GM23338 (cell line): ENCODE measurements at regions not wholly inside any gene's neighbourhood (a gene's known extent, or its start where the extent isn't known, plus 50 kb on each side); places are given as distances from the start of the nearest gene placed in this dataset.

ENCODE experiments used
- ATAC-seq: fragments of 200-7000 bp; cut with Tn5 transposase; 3 replicates; pipeline ENCODE4 v1.9.1; 2020
- DNase-seq: peaks from one replicate; pipeline ENCODE4 v3.0.0-alpha.2; 2015; ENCODE audit warnings: low spot score
- H2AFZ ChIP-seq: fragments of 200-600 bp; sonication (generic); 2 replicates; pipeline ENCODE4 v1.8.0; 2016; ENCODE audit warnings: antibody characterized with exemption, mild to moderate bottlenecking, moderate library complexity
- H3F3A ChIP-seq: fragments of 200-600 bp; sonication (generic); replicated peaks from 2 replicates; pipeline ENCODE4 v1.8.0; 2017; ENCODE audit warnings: antibody characterized with exemption, mixed run types, low read depth
- H3K27ac ChIP-seq: fragments of 200-600 bp; sonication (generic); 2 replicates; pipeline ENCODE4 v1.6.1; 2016; ENCODE audit warnings: low read depth
- H3K27me3 ChIP-seq: fragments of 200-600 bp; sonication (generic); 2 replicates; pipeline ENCODE4 v1.8.0; 2016; ENCODE audit warnings: mild to moderate bottlenecking, mixed run types, moderate library complexity; ENCODE audit not compliant: insufficient read depth
- H3K36me3 ChIP-seq: fragments of 200-600 bp; sonication (generic); 2 replicates; pipeline ENCODE4 v1.8.0; 2016; ENCODE audit warnings: mild to moderate bottlenecking; ENCODE audit not compliant: insufficient read depth
- H3K4me1 ChIP-seq: fragments of 200-600 bp; sonication (generic); 2 replicates; pipeline ENCODE4 v1.8.0; 2016; ENCODE audit warnings: mild to moderate bottlenecking, moderate library complexity; ENCODE audit not compliant: insufficient read depth
- H3K4me2 ChIP-seq: fragments of 200-600 bp; sonication (generic); 2 replicates; pipeline ENCODE4 v1.7.1; 2017; ENCODE audit warnings: mixed run types
- H3K4me3 ChIP-seq: fragments of 200-600 bp; sonication (generic); 2 replicates; pipeline ENCODE4 v1.6.1; 2016; ENCODE audit warnings: mixed run types
- H3K79me2 ChIP-seq: fragments of 200-600 bp; sonication (generic); replicated peaks from 2 replicates; pipeline ENCODE4 v1.8.0; 2017; ENCODE audit warnings: mild to moderate bottlenecking; ENCODE audit not compliant: insufficient read depth
- H3K9me2 ChIP-seq: fragments of 200-600 bp; sonication (generic); 2 replicates; pipeline ENCODE4 v1.8.0; 2017; ENCODE audit not compliant: insufficient read depth
- H4K20me1 ChIP-seq: fragments of 200-600 bp; sonication (generic); replicated peaks from 2 replicates; pipeline ENCODE4 v1.8.0; 2017; ENCODE audit warnings: mild to moderate bottlenecking; ENCODE audit not compliant: insufficient read depth
- H3K27ac Mint-ChIP-seq: 2 replicates; pipeline ENCODE4 v1.8.0; 2020; ENCODE audit warnings: inconsistent platforms, mild to moderate bottlenecking, moderate library complexity, mixed read lengths
- H3K27me3 Mint-ChIP-seq: 3 replicates; pipeline ENCODE4 v1.8.0; 2022; ENCODE audit warnings: low read depth, mild to moderate bottlenecking, moderate library complexity, mixed read lengths, inconsistent platforms; ENCODE audit not compliant: insufficient read depth, poor library complexity
- H3K36me3 Mint-ChIP-seq: 3 replicates; pipeline ENCODE4 v1.8.0; 2021; ENCODE audit warnings: low read depth, mild to moderate bottlenecking, inconsistent platforms, moderate library complexity, mixed read lengths
- H3K4me1 Mint-ChIP-seq: 3 replicates; pipeline ENCODE4 v1.8.0; 2020; ENCODE audit warnings: mild to moderate bottlenecking, inconsistent platforms, mixed read lengths
- H3K4me3 Mint-ChIP-seq: 3 replicates; pipeline ENCODE4 v1.8.0; 2021; ENCODE audit warnings: moderate library complexity, mild to moderate bottlenecking, inconsistent platforms, mixed read lengths
- H3K9me3 Mint-ChIP-seq: 3 replicates; pipeline ENCODE4 v1.8.0; 2020; ENCODE audit warnings: moderate library complexity, mild to moderate bottlenecking, inconsistent platforms, mixed read lengths
- CREB1 ChIP-seq: fragments of 250-450 bp; sonication (Bioruptor Pico); IDR thresholded peaks from 2 replicates; pipeline ENCODE4 v1.5.0; 2020; ENCODE audit warnings: low read depth, mild to moderate bottlenecking, moderate library complexity
- CTCF ChIP-seq, 2 experiments: fragments of 200-600 bp in 1 of 2; sonication (generic) in 1 of 2; conservative IDR thresholded peaks; 2 replicates each; pipeline versions ENCODE4 v1.5.1 to v1.6.1; 2016 to 2017; ENCODE audit warnings: antibody characterized with exemption in 2 of 2, low read depth in 2 of 2, mild to moderate bottlenecking in 2 of 2, moderate library complexity in 1 of 2
- ETS1 ChIP-seq: IDR thresholded peaks from 2 replicates; pipeline ENCODE4 v1.6.1; 2016; ENCODE audit warnings: antibody characterized with exemption
- EZH2 ChIP-seq: fragments of 200-600 bp; sonication (generic); IDR thresholded peaks from one replicate; pipeline ENCODE4 v1.8.0; 2017; ENCODE audit warnings: antibody characterized with exemption, mild to moderate bottlenecking, low read depth; ENCODE audit not compliant: unreplicated experiment
- JUNB ChIP-seq: IDR thresholded peaks from one replicate; pipeline ENCODE4 v1.6.1; 2016; ENCODE audit warnings: antibody characterized with exemption; ENCODE audit not compliant: unreplicated experiment
- NANOG ChIP-seq: IDR thresholded peaks from 2 replicates; pipeline ENCODE4 v1.6.1; 2016; ENCODE audit warnings: antibody characterized with exemption, borderline replicate concordance
- REST ChIP-seq: IDR thresholded peaks from one replicate; pipeline ENCODE4 v1.6.1; 2018; ENCODE audit warnings: antibody characterized with exemption; ENCODE audit not compliant: unreplicated experiment
- STAT1 ChIP-seq: IDR thresholded peaks from one replicate; pipeline ENCODE4 v1.6.1; 2016; ENCODE audit warnings: antibody characterized with exemption; ENCODE audit not compliant: unreplicated experiment
- ZNF114 ChIP-seq: fragments of 250-450 bp; sonication (Bioruptor Pico); IDR thresholded peaks from 2 replicates; pipeline ENCODE4 v1.5.0; 2020; ENCODE audit warnings: mild to moderate bottlenecking, moderate library complexity
- ZNF331 ChIP-seq: fragments of 250-450 bp; sonication (Bioruptor Pico); IDR thresholded peaks from 2 replicates; pipeline ENCODE4 v1.5.0; 2020; ENCODE audit warnings: low read depth, mild to moderate bottlenecking, moderate library complexity

GRCh38 chr4:177103619-177104018 is 206.1 kb upstream of the NEIL3 start (continued):
- no peak for TF ChIP-seq REST
- TF ChIP-seq ZNF331: no peak
- no peak for TF ChIP-seq CREB1
- TF ChIP-seq JUNB: no peak
- no peak for TF ChIP-seq ZNF114 (CRISPR knock-in tag)
- TF ChIP-seq NANOG: no peak
- TF ChIP-seq EZH2: no peak

GRCh38 chr4:177105536-177105935 is 204.1 kb upstream of the NEIL3 start:
- Histone ChIP-seq H3F3A (no peaks in the 10 kb centered on the region), H3K36me3 (no peaks in the 10 kb centered on the region), H3K27me3 (no peaks in the 10 kb centered on the region), H4K20me1 (no peaks in the 10 kb centered on the region), H2AFZ (no peak overlapping the region), H3K4me2 (no peak overlapping the region), H3K27ac (no peak overlapping the region), H3K4me1 (no peaks in the 10 kb centered on the region), H3K9me2 (no peaks in the 10 kb centered on the region), H3K4me3 (no peak overlapping the region), H3K79me2 (no peaks in the 10 kb centered on the region)
- H3K9me3 Mint-ChIP-seq: no peaks in the 10 kb centered on the region
- H3K27ac Mint-ChIP-seq: no peak overlapping the region
- no peaks in the 10 kb centered on the region for H3K36me3 Mint-ChIP-seq
- no peaks in the 10 kb centered on the region for H3K27me3 Mint-ChIP-seq
- DNase-seq: no peak
- ATAC-seq: no peak
- H3K4me3 Mint-ChIP-seq: no peak overlapping the region
- TF ChIP-seq NANOG (no peak), JUNB (no peak), ZNF331 (no peak), REST (no peak), ETS1 (no peak), EZH2 (no peak), ZNF114 (CRISPR knock-in tag) (no peak), STAT1 (no peak), CTCF (conservative IDR thresholded peaks at IDR 0.05; ENCODE audit: low read depth in 2 of 2) (no peak)
- peaks cover 5% of the 10 kb centered on the region; the same call in 2 of the 3 replicates for H3K4me1 Mint-ChIP-seq
